PFSK-1 (cell line): ENCODE measurements at regions not wholly inside any gene's neighbourhood (a gene's known extent, or its start where the extent isn't known, plus 50 kb on each side); places are given as distances from the start of the nearest gene placed in this dataset.

Experiments used
- FOXP2 ChIP-seq: optimal IDR thresholded peaks from 2 replicates; pipeline ENCODE3; 2011; ENCODE audit warnings: borderline replicate concordance, control low read depth, inconsistent platforms; ENCODE audit not compliant: insufficient read depth; ENCODE audit errors: extremely low read length, extremely low read depth
- POLR2AphosphoS5 ChIP-seq: IDR thresholded peaks from 2 replicates; pipeline ENCODE4 v1.6.1; 2012; ENCODE audit warnings: low read depth, mild to moderate bottlenecking, control low read depth, low read length, moderate library complexity
- REST ChIP-seq, 2 experiments: IDR thresholded peaks; 2 replicates each; pipeline versions ENCODE4 v1.6.1 to v1.8.0; 2011 to 2012; ENCODE audit warnings: low read depth in 2 of 2, low read length in 2 of 2, control low read depth in 1 of 2, inconsistent platforms in 1 of 2, mild to moderate bottlenecking in 1 of 2, moderate library complexity in 1 of 2; ENCODE audit not compliant: insufficient read depth in 1 of 2
- SIN3A ChIP-seq: IDR thresholded peaks from 2 replicates; pipeline ENCODE4 v1.6.1; 2012; ENCODE audit warnings: mild to moderate bottlenecking, low read length, moderate library complexity, borderline replicate concordance; ENCODE audit not compliant: insufficient read depth
- TAF1 ChIP-seq: IDR thresholded peaks from 2 replicates; pipeline ENCODE4 v1.6.1; 2012; ENCODE audit warnings: low read length, control low read depth, borderline replicate concordance; ENCODE audit not compliant: insufficient read depth

GRCh38 chr3:33971055-33971454, 172.6 kb downstream of the PDCD6IP start:
- TF ChIP-seq TAF1 (no peak), POLR2AphosphoS5 (no peak), SIN3A (no peak), REST (IDR thresholded peaks at IDR 0.05; ENCODE audit: insufficient read depth in 1 of 2, low read depth in 2 of 2, low read length in 2 of 2) (no peak), FOXP2 (no peak)
